Esophagus muscularis mucosa (tissue), 4 donors: ENCODE measurements at regions not wholly inside any gene's neighbourhood (a gene's known extent, or its start where the extent isn't known, plus 50 kb on each side); places are given as distances from the start of the nearest gene placed in this dataset.

Experiments
- CTCF ChIP-seq, 3 experiments: fragments of 200-600 bp in 2 of 3; fragments of 450-650 bp in 1 of 3; sonication (generic) in 2 of 3; IDR thresholded peaks; one replicate each; pipeline ENCODE4 v1.5.1; 2017 to 2019; ENCODE audit warnings: antibody characterized with exemption in 3 of 3, mild to moderate bottlenecking in 2 of 3, moderate library complexity in 1 of 3
- EP300 ChIP-seq: sonication (generic); formaldehyde crosslinking; IDR thresholded peaks from one replicate; pipeline ENCODE4 v1.6.1; 2017; ENCODE audit warnings: antibody characterized with exemption
- POLR2A ChIP-seq: fragments of 450-650 bp; IDR thresholded peaks from one replicate; pipeline ENCODE4 v1.6.1; 2017; ENCODE audit warnings: antibody characterized with exemption, moderate library complexity, mild to moderate bottlenecking, low read depth
- POLR2AphosphoS5 ChIP-seq, 2 donors: sonication (generic); formaldehyde crosslinking; IDR thresholded peaks; one replicate each; pipeline ENCODE4 v1.6.1; 2017; ENCODE audit warnings: antibody characterized with exemption in 2 of 2

- no peak for TF ChIP-seq CTCF (IDR thresholded peaks at IDR 0.05)
- no peak for TF ChIP-seq POLR2A
- TF ChIP-seq EP300, result no peak
- TF ChIP-seq POLR2AphosphoS5 (IDR thresholded peaks at IDR 0.05), result no peak
Measured at GRCh38 chr20:19104186-19104585, 108.3 kb upstream of the SLC24A3 start.
